Stimulated activated CD8-positive, alpha-beta memory T cell treated with anti-CD3 and anti-CD28 coated beads, Interleukin-12 subunit alpha, Interleukin-12 subunit beta, amount 100 ng/mL, for 24 hours (primary cell): ENCODE measurements at regions not wholly inside any gene's neighbourhood (a gene's known extent, or its start where the extent isn't known, plus 50 kb on each side); places are given as distances from the start of the nearest gene placed in this dataset.

ENCODE experiments used
- DNase-seq: peaks from one replicate; pipeline ENCODE4 v3.0.0-alpha.2; 2020; ENCODE audit errors: extremely low read depth

- DNase-seq = no peak
These were observed 132.7 kb upstream of the MTAP start for GRCh38 chr9:21669701-21670100.

DNA sequence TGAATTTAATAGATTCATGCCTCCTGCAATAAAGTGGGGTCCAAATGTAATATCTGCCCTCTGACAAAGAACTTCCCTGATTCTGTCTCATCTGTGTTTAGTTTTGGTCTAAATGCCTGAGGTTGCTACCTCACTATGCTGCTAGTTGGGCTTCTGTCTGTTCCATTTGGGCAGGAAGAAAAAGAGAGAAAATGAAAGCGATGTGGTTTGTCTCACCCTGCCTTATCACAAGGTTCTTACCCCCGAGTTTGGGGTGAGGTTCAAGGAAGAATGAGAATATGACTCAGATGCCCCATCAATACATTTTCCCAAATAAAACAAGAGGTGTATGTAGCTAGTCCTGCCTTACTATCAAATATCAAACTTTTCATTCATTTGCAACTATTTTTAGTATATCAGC, 132.1 kb upstream of the MTAP start:
- no peak for DNase-seq

DNA sequence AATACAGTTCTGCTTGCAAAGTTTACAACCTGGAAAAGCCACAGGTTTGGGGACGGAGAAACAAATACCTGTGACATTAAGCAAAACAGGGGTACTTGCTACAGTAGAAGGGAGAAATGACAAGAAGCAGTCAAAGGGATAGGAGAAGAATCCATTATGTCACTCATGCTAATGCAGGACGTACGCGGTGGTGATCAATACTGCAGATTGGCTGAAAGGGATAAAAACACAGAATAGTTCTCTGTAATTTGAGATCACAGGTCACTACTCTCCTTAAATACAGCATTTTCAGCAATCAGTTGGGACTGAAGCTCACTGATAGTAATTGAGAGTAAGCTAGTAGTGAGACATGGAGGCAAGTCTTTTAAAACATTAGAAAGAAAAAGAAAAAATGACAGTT, 130.3 kb upstream of the MTAP start:
- DNase-seq = no peak

GRCh38 chr9:21672761-21673160, 129.7 kb upstream of the MTAP start:
- no peak for DNase-seq

DNA sequence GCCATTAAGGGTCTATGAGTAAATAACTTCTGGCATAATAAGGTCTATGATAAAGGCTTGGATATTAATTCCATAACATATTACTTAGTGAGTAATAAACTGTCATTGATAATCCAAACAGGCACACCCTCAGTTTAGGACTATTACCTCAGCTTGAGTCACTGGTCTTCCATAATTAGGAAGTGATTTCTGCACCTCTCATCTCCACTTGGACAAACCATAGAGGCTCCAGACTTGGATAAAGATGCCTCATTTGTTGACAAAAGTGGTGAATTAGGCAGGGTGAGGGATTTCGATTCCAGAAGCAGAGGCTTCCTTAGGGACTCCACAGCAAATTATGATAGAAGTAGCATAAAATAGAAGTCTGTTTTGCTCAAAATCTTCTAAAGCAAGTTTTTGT, 127.5 kb upstream of the MTAP start:
- DNase-seq = no peak

- DNase-seq = no peak
These were observed 125.0 kb upstream of the MTAP start for GRCh38 chr9:21677387-21677786.

- no peak for DNase-seq
These were observed 124.6 kb upstream of the MTAP start for GRCh38 chr9:21677834-21678233.

DNA sequence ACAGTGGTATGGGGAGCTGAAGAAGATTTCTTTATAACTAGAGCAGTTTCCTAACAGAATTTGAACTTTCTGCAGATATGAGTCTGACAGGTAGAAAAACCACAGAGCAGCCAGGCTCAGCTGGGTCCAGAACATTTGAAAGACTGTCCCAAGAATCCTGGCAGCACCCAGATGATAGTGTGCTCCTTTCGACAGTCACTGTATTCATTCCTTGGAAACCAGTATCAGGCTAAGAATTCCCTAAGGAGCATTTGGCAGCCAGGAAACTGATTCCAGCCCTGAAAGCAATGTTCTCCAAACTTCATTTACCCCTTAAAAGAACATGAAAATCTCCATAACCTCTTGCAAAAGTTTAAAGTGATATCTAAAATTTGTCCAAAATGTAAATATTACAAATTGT, 123.0 kb upstream of the MTAP start:
- DNase-seq = no peak

GRCh38 chr9:21680590-21680989, 121.8 kb upstream of the MTAP start:
- DNase-seq = no peak

DNA sequence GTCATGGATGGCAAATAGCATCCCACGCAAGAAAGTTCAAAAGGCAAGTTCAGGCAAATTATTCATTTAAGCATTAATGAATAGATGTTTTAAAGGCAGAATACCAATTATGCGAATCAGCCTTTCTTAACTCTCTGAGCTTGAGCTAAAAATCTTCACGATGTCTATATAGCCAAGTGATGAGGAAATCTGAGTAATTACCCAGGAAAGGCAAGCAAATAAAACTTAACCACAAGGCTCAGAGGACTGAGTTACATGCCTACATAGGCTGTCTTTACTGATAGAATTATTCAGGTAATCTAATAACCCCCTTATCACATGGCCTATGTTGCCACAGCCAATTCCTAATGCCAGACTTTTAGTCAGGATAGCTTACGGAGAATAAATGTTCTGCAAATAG, 120.8 kb upstream of the MTAP start:
- no peak for DNase-seq

- DNase-seq = no peak
These were observed 120.1 kb upstream of the MTAP start for GRCh38 chr9:21682381-21682780.

GRCh38 chr9:21682981-21683380, 119.5 kb upstream of the MTAP start:
- no peak for DNase-seq

GRCh38 chr9:21683484-21684175, 118.8 kb upstream of the MTAP start:
- no peak for DNase-seq

GRCh38 chr9:21684231-21684630, 118.2 kb upstream of the MTAP start:
- DNase-seq = no peak

GRCh38 chr9:21684831-21685362, 117.5 kb upstream of the MTAP start:
- DNase-seq = peak; percentile 15

- DNase-seq = no peak
These were observed 116.9 kb upstream of the MTAP start for GRCh38 chr9:21685502-21685901.

DNA sequence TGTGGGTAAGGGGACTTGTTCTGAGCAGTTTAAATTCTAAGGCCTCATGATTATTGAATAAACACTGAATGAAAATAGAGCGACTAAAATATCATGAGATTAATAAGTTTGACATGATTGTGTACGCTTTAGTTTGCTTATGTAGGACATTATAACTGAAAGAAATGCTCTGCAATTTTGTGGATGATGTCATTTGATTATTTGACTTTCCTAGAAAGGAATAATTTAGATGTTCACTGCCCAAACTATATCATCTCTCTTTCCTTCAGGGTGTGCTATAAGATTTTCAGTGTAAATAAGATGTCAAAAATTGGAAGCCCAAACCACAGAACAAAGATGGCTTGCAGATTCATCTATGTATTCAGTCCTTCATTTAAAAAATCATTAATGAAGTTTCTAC, 115.7 kb upstream of the MTAP start:
- no peak for DNase-seq

- no peak for DNase-seq
These were observed 115.1 kb upstream of the MTAP start for GRCh38 chr9:21687351-21687750.

- no peak for DNase-seq
These were observed 114.0 kb upstream of the MTAP start for GRCh38 chr9:21688108-21689102.

DNA sequence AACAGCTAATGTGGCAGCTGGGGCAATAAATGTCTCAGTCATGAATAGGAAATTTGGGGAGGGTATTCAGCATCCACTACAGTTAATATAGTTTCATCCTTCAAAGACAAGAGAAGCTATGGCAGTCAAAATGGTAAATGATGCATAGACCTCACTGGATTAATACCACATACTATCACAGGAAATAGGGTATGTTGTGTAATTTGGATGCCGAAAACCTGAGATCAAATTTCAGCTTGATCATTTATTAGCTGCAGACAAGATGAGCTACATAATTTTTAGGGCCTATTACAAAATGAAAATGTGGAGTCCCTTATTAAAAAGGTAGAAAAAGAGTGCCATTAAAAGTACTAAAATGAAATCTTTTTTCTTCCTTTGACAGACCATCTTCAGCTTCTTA, 112.6 kb upstream of the MTAP start:
- no peak for DNase-seq

DNA sequence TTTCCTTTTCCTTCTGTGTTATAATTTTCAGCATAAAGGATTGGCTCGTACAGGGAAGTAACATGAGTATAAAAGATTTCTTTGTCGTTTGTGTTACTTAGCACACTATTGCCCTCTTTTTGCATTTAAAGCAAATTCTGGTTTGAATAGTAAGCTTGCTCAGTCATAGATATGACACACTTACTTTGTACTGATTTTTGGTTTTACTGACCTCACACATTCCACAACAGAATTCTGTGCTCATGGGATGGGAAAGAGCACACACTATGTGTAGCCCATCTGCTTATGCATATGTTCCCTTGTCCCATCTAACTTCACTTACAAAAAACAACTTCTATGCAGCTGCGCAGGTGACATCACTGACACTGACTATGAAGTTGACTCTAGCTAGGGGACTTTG, 111.9 kb upstream of the MTAP start:
- no peak for DNase-seq

DNA sequence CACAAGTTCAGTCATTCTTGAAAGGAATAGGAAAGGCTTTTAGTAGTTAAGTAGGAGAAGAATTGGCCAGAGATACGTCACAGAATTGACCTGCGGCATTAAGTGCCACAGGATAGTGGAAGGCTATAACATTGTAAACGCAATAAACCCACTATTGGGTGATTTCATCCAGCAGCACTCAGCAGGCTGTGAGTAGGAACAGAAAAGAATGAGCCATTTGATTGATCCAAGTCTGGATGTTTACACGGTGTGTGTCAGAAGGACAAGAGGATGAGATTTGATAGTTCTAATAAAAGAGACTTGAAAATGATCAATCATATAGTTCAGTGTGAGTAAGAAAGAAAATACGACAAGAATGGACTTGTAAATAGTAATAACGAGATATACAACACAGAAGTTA, 110.0 kb upstream of the MTAP start:
- DNase-seq = no peak

- no peak for DNase-seq
These were observed 108.0 kb upstream of the MTAP start for GRCh38 chr9:21694424-21694823.
